Kidney (tissue), 13 donors: ENCODE measurements at regions not wholly inside any gene's neighbourhood (a gene's known extent, or its start where the extent isn't known, plus 50 kb on each side); places are given as distances from the start of the nearest gene placed in this dataset.
A peak's percentile ranks its signal among the peaks of the same experiment; 100 is the strongest.

Experiments
- DNase-seq, 5 donors: peaks; one replicate each; pipeline ENCODE4 v3.0.0-alpha.2; 2013 to 2020
- FAIRE-seq: peaks from 2 replicates; lab custom pipeline; 2012; peaks lifted over from hg19 to GRCh38; lab: Jason Lieb, UNC
- H3K27ac ChIP-seq, 2 donors: one replicate each; pipeline ENCODE4 v1.7.0; 2013; ENCODE audit warnings: low read depth in 2 of 2, low read length in 2 of 2, inconsistent platforms in 1 of 2
- H3K27me3 ChIP-seq: one replicate; pipeline ENCODE4 v1.7.1; 2013; ENCODE audit warnings: low read length, inconsistent platforms; ENCODE audit not compliant: control insufficient read depth, insufficient read depth
- H3K36me3 ChIP-seq, 3 donors: one replicate each; pipeline versions ENCODE4 v1.7.0 to v1.7.1; 2013; ENCODE audit warnings: low read length in 3 of 3, control low read depth in 1 of 3, inconsistent platforms in 1 of 3; ENCODE audit not compliant: insufficient read depth in 3 of 3, control insufficient read depth in 2 of 3
- H3K4me1 ChIP-seq, 3 donors: one replicate each; pipeline versions ENCODE4 v1.7.0 to v1.7.1; 2013; ENCODE audit warnings: low read length in 3 of 3, inconsistent platforms in 1 of 3, low read depth in 1 of 3; ENCODE audit not compliant: control insufficient read depth in 2 of 3, insufficient read depth in 2 of 3
- H3K4me3 ChIP-seq, 3 donors: one replicate each; pipeline versions ENCODE4 v1.7.0 to v1.8.1; 2013; ENCODE audit warnings: low read length in 3 of 3, control low read depth in 1 of 3, inconsistent platforms in 1 of 3
- H3K9ac ChIP-seq, 3 donors: one replicate each; pipeline versions ENCODE4 v1.7.0 to v1.7.1; 2013; ENCODE audit warnings: low read length in 3 of 3, control low read depth in 1 of 3, inconsistent platforms in 1 of 3
- H3K9me3 ChIP-seq, 3 donors: one replicate each; pipeline versions ENCODE4 v1.7.0 to v1.7.1; 2013; ENCODE audit warnings: low read length in 3 of 3, control low read depth in 1 of 3, inconsistent platforms in 1 of 3; ENCODE audit not compliant: control insufficient read depth in 2 of 3, insufficient read depth in 1 of 3
- intact Hi-C: fragments of 100-400 bp; cut with DNase I; formaldehyde crosslinking; loops from one replicate; pipeline ENCODE4 v1.11.1; 2022
- TF ChIP-seq, protein P1 (sequence below): IDR thresholded peaks from 3 replicates; pipeline ENCODE4 v1.5.1; 2012; ENCODE audit warnings: mild to moderate bottlenecking, moderate library complexity, borderline replicate concordance; ENCODE audit not compliant: insufficient read depth; ENCODE audit errors: extremely low read depth
- donor health status: control.
- donor health status: control.
- donor health status: control.
- donor health status: control.
- donor health status: control.
- donor health status: DM: yes; HTN: yes; CAD: no.
- donor health status: Normal renal cell carcinoma (clear cell type).

DNA sequence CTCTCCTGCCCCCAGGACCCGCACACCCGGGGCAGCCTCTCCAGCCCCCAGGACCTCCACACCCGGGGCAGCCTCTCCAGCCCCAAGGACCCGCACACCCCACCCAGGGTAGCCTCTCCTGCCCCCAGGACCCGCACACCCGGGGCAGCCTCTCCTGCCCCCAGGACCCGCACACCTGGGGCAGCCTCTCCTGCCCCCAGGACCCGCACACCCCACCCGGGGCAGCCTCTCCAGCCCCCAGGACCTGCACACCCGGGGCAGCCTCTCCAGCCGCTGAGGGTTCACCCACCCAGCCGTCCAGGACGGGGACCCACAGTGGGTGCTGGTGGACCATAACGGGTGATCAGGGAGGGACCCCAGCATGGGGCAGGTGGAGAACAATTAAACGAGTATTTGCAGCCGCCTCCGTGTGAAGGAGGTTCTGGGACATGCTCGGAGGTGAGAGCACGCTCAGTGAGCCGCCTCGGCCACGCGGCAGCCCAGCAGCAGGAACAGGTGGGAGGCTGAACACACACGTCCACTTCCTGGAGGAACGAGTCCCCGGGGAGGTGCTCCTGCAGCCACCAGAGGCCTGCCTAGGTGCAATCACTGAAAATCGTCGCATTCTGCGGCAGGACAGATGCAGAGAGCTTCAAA, 107.9 kb downstream of the PDGFA start:
- DNase-seq (peak in 3 of 5 donors; percentile 32 to 58 (median 46)), FAIRE-seq (no peak)
- Histone ChIP-seq H3K27me3 (no peaks in the 10 kb centered on the region), H3K9ac (no peak overlapping the region), H3K27ac (no peak overlapping the region), H3K36me3 (no peaks in the 10 kb centered on the region), H3K4me3 (no peak overlapping the region), H3K9me3 (no peaks in the 10 kb centered on the region), H3K4me1 (no peaks in the 10 kb centered on the region)
- intact Hi-C loops = no loop called here
- TF ChIP-seq, protein P1, sequence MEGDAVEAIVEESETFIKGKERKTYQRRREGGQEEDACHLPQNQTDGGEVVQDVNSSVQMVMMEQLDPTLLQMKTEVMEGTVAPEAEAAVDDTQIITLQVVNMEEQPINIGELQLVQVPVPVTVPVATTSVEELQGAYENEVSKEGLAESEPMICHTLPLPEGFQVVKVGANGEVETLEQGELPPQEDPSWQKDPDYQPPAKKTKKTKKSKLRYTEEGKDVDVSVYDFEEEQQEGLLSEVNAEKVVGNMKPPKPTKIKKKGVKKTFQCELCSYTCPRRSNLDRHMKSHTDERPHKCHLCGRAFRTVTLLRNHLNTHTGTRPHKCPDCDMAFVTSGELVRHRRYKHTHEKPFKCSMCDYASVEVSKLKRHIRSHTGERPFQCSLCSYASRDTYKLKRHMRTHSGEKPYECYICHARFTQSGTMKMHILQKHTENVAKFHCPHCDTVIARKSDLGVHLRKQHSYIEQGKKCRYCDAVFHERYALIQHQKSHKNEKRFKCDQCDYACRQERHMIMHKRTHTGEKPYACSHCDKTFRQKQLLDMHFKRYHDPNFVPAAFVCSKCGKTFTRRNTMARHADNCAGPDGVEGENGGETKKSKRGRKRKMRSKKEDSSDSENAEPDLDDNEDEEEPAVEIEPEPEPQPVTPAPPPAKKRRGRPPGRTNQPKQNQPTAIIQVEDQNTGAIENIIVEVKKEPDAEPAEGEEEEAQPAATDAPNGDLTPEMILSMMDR = no peak

DNA sequence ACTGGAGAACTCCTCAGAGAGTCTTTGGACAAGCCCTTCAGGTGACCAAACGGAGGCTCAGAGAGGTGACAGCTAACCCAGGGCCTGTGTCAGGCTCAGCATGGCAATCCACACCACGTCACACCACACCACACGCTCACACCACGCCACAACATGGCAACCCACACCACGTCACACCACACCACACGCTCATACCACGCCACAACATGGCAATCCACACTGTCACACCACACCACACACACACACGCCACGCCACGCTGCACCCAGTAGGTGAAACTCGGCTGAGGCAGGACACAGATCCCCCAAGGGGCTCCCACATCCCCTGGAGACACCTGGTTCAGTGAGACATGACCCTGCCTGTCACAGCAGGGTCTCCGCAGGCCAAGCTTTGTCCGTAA, 107.3 kb downstream of the PDGFA start:
- TF ChIP-seq, protein P1 = no peak
- no peak for FAIRE-seq
- no peaks in the 10 kb centered on the region for H3K27me3 ChIP-seq
- no peak overlapping the region for H3K27ac ChIP-seq
- no peak overlapping the region for H3K9ac ChIP-seq
- H3K4me1 ChIP-seq = no peaks in the 10 kb centered on the region
- no peak overlapping the region for H3K4me3 ChIP-seq
- peak in 2 of 5 donors; percentile 35 to 40 for DNase-seq
- H3K36me3 ChIP-seq = no peaks in the 10 kb centered on the region
- H3K9me3 ChIP-seq = peaks cover 0 to 1% (median 0%) of the 10 kb centered on the region in 3 donors
- intact Hi-C loops = no loop called here

DNA sequence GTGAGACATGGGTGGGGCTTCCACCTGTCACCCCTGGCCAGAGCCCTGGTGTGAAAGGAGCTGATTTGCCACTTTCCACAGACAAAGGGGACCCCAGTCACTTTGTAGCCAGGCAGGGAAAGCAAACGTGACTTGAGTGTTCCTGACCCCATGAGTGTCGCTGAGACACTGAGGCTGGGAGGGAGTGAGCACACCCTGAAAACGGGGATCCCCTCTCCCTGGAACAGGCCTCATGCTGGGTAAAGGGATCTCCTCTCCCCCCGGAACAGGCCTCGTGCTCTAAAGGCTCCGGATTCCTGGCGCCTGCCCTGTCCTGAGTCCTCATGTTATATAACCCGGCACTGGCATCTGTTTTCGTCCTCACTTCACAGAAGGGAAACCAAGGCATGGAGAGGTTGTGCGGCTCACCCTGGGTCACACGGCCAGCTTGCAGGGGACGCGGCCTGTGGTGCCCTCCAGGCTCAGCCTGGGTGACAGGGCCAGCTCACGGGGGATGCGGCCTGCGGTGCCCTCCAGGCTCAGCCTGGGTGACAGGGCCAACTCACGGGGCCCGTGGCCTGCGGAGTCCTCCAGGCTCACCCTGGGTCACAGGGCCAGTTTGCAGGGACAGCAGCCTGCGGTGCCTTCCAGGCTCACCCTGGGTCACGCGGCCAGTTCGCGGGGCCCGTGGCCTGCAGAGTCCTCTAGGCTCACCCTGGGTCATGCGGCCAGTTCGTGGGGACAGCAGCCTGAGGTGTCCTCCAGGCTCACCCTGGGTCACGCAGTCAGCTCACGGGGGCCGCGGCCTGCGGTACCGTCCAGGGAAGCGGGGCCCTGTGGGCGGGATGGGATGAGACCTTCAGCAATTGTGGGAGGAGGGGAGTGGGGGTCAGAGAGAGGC, 104.7 kb downstream of the PDGFA start:
- FAIRE-seq (no peak), DNase-seq (peak in 2 of 5 donors; percentile 33 to 53)
- TF ChIP-seq, protein P1 = no peak
- H3K27ac ChIP-seq = no peak overlapping the region
- no peaks in the 10 kb centered on the region for H3K27me3 ChIP-seq
- no peak overlapping the region for H3K9ac ChIP-seq
- intact Hi-C loops = no loop called here
- H3K36me3 ChIP-seq = no peaks in the 10 kb centered on the region
- H3K4me3 ChIP-seq = no peak overlapping the region
- H3K4me1 ChIP-seq = no peaks in the 10 kb centered on the region
- H3K9me3 ChIP-seq = peaks cover 0 to 12% (median 3%) of the 10 kb centered on the region in 3 donors
